ENCODE measurements at regions not wholly inside any gene's neighbourhood (a gene's known extent, or its start where the extent isn't known, plus 50 kb on each side); places are given as distances from the start of the nearest gene placed in this dataset.

DNA sequence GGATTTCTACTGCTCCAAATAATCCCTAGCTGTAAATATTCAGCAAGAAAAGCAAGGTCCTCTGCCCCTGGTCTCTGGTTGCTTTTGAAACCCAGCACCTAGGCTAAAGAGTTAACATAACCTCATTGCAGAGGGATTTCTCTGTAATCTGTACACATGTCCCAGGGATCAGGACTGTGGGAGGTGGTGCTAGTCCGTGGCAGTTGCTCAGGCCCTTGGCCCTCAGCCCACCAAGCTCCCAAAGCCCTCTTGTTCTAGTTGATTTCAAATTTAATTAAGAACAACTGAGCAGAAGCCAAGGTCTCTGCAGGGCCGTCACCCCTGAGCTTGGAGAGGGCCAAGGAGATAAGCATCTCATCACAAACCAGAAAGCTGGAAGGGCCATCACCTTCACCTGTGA, 181.1 kb downstream of the SOX9 start:
- DNase-seq (ENCODE audit: low read depth in 2 of 2) = no peak

DNA sequence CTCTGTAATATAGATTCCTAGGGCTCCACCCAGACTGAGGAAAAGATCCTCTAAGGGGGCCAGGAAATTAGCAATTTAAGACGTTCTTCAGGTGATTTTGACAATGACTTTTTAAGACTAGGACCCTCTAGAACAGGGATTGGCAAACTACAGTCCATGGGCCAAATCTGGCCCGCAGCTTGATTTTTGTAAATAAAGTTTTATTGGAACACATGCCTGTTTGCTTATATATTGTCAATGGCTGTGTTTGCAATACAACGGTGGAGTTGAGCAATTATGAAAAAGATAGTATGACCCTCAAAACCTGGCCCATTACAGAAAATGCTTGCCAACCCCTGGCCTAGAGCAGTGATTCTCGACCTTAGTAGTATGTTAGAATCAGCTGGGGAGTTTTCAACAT, 181.9 kb downstream of the SOX9 start:
- no peak for DNase-seq (ENCODE audit: low read depth in 2 of 2)

DNA sequence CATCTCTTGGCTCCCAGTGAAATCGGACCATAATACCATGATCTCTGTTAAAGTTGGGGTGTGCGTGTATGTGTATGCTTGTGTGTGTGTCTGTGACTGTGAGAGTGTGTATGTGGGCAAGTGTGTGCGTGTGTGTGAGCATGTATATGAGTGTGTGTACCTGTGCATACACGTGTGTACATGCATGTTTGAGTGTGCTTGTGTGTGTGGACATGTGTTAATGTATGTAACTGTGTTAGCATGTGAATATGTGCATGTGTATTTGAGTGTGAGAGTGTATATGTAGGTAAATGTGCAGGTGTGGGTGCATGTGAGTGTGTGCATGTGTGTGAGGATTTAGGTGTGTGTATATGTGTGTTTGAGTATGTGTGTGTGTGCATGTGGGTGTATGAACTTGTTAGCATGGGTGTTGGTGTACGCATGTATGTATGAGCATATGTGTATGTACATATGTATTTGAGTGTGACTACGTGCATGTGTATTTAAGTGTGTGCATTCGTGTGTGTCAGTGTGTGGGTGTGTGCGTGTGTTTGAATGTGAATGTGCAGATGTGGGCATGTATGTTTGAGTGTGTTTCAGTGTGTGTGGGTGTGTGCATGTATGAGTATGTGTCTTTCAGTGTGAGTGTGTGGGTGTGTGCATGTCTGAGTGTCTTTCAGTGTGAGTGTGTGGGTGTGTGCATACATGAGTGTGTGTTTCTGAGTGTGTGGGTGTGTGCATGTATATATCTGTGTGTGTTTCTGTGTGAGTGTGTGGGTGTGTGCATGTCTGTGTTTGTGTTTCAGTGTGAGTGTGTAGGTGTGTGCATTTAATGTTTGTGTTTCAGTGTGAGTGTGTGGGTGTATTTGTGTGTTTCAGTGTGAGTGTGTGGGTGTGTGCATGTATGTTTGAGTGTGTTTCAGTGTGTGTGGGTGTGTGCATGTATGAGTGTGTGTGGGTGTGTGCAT, 183.2 kb downstream of the SOX9 start:
- no peak for DNase-seq (ENCODE audit: low read depth in 2 of 2)

DNA sequence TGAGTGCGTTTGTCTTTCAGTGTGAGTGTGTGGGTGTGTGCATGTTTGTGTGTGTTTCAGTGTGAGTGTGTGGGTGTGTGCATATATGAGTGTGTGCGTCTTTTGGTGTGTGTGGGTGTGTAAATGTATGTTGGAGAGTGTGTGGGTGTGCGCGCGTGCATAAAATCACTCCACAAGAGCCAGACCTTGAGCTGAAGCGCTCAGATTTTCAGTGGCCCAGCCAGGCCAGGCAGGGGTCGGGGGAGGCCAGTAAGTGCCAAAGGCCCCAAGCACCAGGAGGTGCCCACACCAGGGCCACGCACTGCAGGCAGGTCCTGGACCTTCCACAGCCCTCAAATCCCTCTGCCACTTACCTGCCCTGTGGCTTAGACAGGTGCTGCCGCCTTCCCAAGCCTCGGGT, 184.0 kb downstream of the SOX9 start:
- DNase-seq (ENCODE audit: low read depth in 2 of 2) = no peak

- DNase-seq (ENCODE audit: low read depth in 2 of 2) = no peak
These were observed 184.7 kb downstream of the SOX9 start for GRCh38 chr17:72305472-72305871.

GRCh38 chr17:72306037-72306436, 185.2 kb downstream of the SOX9 start:
- no peak for DNase-seq (ENCODE audit: low read depth in 2 of 2)

DNA sequence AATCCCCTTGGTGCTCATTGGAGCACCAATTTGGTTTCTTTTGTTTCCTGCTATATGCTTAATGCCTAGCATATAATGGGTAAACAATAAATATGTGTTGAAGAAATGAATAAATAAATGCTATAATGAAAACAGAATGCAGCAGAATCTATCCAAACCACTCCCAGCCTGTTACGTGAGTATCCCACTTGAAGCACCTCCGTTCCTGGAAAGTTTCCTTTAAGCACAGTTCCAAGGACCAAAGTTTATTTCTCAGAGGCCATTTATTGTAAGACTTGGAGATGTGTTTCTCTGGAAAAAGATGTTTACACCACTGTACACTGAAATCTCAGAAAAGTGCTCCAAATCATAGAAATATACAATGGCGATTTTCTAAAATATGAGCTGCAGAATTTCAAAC, 187.0 kb downstream of the SOX9 start:
- DNase-seq (ENCODE audit: low read depth in 2 of 2) = no peak

DNA sequence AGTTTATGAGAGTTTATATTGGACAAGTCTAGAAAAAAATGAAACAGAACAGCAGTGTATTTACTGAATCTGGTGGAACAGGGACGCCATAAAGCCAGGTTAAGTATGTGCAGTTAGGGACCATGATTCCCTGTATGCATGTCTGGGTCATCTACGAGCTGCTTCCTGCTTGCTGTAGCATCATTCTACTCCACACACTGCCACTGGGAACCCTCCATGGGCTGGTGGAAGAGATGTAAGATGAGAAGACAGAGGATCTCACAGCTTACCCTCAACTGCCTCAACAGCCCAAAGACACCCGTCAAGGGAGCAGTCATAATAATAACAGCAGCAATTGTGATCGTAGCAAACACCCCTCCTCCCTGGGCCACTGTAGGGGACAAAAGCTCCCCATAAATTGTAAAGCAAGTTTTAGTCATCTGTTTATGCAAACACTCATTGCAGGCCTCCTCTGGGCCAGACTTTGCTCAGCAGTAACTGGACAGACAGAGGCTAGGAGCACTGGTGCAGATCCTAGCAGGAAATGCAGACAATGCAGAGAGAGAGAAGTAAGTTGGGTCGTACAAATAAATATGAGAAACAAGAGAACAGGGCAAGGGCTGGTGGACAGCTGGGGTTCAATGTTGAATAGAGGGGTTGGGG, 188.0 kb downstream of the SOX9 start:
- DNase-seq (ENCODE audit: low read depth in 2 of 2) = no peak

DNA sequence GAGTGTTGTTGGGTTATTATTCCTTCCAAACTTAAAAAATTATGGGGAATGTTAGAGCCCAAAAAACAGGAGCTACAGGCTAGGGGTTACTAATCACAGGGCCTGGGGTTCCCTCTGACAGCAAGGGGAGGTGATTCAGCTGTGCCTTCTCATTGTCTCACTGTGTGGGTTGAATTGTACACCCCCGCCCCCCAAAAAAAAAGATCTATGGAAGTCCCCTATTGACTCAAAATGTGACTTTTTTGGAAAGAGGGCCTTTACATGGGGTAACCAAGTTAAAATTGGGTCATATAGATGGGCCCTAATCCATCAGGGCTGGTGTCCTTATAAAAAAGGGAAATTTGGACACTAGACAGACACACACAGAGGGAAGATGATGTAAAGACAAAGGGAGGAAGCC, 190.2 kb downstream of the SOX9 start:
- DNase-seq (ENCODE audit: low read depth in 2 of 2) = no peak

DNA sequence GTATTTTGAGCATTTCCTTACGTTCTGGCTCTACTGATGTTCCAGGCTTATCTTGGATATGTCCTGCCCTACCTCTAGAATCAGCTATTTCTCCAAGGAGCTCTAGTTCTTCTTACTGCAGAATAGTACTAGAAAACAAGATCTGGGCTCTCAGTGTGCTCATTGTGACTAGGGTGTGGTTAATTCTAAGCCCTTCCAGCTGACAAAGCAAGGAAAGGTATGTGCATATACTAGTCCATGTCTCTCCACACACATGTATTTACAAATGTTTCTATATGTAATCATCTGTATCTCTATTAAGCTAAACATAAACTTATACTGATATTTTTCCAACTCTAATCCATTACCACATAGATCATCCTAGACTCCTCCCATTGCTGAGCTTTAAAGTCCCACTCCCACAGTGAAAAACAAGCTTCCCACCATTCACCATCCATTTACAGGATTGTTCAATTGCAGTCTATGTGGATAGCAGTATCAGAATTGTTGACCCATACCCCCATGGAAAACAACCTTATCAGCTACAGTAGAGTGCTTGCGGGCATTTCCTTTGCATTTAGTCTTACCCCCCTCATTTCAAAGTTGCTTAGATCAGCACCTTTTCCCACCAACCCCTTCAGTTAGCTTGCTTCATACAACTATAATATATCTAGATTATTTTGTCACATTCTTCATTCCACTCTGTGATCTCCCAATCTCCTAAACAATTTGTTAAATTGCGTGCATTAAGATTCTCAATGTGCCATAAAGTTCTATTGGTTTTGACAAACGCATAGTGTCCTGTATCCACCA, 194.5 kb downstream of the SOX9 start:
- no peak for DNase-seq (ENCODE audit: low read depth in 2 of 2)

GRCh38 chr17:72318131-72318530, 197.3 kb downstream of the SOX9 start:
- no peak for DNase-seq (ENCODE audit: low read depth in 2 of 2)

DNA sequence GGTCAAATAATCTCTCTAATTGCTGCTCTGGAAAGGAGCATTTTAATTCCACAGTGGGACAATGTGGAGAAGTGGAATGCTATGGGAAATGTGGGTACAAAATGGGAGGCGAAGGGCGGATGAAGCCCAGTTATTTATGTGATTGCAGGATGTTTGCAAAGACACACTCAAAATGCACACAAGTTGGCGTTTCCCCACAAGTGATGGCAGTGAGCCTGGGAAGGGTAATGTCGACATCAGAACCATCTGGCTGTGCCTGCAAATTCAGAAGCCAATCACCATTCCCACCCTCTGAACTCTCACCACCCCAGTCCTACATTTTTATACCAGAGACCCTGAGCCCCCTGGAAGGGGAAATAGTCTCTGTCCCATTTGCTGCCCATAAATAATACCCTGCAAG, 201.1 kb downstream of the SOX9 start:
- DNase-seq (ENCODE audit: low read depth in 2 of 2) = no peak

- no peak for DNase-seq (ENCODE audit: low read depth in 2 of 2)
These were observed 211.5 kb downstream of the SOX9 start for GRCh38 chr17:72332367-72332766.

DNA sequence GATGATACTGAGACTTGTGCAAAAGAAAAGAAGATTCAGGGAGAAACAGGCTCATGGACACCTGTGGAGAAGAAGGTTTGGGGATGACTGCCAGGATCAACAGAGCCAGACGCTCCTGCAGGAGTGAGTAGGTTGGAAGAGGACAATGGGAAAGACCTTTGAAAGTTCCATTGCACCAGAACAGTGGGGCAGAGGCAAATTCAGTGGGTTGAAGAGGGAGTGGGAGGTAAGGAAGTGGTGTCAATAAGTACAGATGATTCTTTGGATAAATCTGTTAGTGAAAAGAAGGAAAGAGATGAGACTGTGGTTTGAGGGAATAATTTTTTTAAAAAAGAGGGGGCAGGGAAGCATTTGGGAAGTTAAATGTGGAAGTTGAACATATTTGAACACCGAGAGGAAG, 212.8 kb downstream of the SOX9 start:
- no peak for DNase-seq (ENCODE audit: low read depth in 2 of 2)

GRCh38 chr17:72334205-72334604, 213.4 kb downstream of the SOX9 start:
- no peak for DNase-seq (ENCODE audit: low read depth in 2 of 2)

- DNase-seq (ENCODE audit: low read depth in 2 of 2) = no peak
These were observed 215.4 kb downstream of the SOX9 start for GRCh38 chr17:72336026-72336803.

GRCh38 chr17:72336804-72337070, 215.9 kb downstream of the SOX9 start:
- no peak for DNase-seq (ENCODE audit: low read depth in 2 of 2)

DNA sequence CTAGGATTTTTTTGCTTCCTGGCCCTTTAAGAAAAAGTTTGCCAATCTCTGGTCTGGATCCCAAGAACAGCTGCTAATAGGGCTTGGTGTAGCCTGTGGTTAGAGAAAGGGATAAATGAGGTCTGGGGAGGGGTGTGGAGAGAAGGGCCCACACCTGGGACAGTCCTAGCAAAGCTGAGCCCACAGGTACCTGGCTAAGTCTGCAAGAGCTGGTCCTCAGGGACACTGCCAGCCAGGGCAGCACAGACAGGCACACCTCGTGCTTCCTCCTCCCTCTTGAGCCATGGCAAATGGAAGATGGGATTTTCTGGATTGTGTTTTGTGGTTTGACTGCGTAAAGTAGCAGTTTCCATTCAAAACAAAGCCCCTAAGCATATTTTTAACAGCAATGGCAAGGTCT, 217.5 kb downstream of the SOX9 start:
- DNase-seq (ENCODE audit: low read depth in 2 of 2) = no peak

GRCh38 chr17:72338847-72339790, 218.3 kb downstream of the SOX9 start:
- DNase-seq (ENCODE audit: low read depth in 2 of 2) = no peak

DNA sequence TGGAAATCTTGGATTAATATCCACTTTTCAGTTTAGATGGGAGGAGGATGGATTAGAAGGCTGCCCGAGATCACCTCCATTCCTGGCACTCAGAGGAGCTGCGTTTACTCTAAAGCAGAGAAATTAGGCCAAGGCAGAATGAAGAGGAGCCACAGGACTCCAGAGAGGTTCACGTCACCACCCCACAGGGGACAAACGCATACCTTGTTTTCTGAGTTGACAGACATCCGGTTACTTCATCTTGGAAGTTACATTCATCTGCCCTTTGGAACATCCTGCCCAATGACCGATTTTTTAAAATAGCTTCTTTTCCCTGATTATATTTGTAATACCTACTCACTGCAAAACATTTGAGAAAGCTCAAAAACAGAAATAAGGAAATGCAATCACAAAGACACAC, 220.0 kb downstream of the SOX9 start:
- DNase-seq (ENCODE audit: low read depth in 2 of 2) = no peak

DNA sequence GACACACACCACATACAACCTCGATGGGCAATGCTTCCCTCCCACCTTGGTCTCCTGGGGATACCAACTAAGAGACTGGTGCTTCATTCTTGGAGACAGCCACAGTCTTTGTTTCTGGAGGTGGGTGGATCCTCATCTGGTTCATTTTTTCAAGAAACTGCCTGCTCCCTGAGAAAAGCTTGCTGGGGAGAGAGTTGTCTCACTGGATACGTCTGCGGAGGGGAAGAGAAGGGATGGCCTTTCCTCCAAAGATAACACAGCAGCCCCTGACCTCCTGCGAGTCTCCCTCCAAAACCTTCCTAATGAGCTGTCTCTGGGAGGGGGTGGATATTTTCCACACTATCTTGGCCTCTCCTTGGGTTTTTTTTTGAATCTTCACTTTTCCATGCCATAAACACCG, 221.2 kb downstream of the SOX9 start:
- DNase-seq (ENCODE audit: low read depth in 2 of 2) = no peak
